ENCODE measurements at regions not wholly inside any gene's neighbourhood (a gene's known extent, or its start where the extent isn't known, plus 50 kb on each side); places are given as distances from the start of the nearest gene placed in this dataset.

DNA sequence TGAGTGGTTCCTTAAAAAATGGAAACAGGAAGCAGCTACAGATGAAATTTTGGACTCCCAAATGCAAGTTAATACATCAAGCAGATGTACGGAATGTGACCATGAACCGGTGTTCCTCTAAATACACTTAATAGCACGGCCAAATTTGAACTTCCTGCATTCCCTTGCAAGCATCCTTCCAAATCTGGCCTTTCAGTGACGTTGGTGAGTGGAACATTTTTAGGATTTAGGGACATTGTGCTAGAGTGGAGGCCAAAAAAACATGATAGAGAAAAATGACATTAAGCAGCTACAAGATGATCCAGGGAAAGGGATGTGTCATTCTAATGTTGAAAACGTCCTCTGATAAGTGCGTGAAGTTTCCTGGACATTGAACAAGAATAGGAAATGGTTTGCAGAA, 62.1 kb downstream of the CTAGE1 start:
- Histone ChIP-seq H3K36me3 (no peaks in the 10 kb centered on the region), H3K27ac (peak overlapping the region in 1 of 2 donors; percentile 36), H3K27me3 (no peaks in the 10 kb centered on the region), H3K4me3 (no peak overlapping the region), H3K9me3 (no peaks in the 10 kb centered on the region), H3K4me1 (ENCODE audit: insufficient read depth) (peaks cover 10% of the 10 kb centered on the region)
- intact Hi-C loops (cut with DNase I): loop anchor here in 2 of 4 donors (10.0 kb wide), 2 partner anchors 79 to 109 kb away; no protein-coding TSS in a partner anchor
- TF ChIP-seq EP300 (IDR thresholded peaks at IDR 0.05) (peak; percentile 11), POLR2A (IDR thresholded peaks at IDR 0.05) (no peak)
- peak in 2 of 5 donors; percentile 51 to 60 for DNase-seq
- WGBS, 3 donors: 6 to 11% (median 7%) methylated on average over 6 of the region's 6 CpGs

DNA sequence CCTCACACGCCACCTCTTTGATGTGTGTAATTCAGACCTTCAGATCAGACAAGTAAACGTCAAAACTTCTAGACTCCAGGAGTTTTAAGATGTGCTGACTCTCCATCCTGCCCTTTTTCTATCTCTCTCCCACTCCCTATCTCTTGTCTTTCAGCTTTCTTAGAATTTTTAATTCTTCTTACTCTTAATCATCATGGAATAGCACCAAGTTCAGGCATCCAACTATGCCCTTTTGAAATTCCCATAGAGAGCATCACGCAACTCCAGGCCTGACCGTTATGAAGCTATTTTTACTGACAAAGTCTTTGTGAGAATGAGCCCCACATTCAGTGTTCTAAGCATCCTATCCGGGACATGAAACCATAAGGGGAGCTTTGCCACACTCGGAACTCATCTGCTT, 62.6 kb downstream of the CTAGE1 start:
- H3K4me1 ChIP-seq (ENCODE audit: insufficient read depth): peaks cover 10% of the 10 kb centered on the region
- no peaks in the 10 kb centered on the region for H3K27me3 ChIP-seq
- TF ChIP-seq EP300 (IDR thresholded peaks at IDR 0.05) (peak; percentile 10), POLR2A (IDR thresholded peaks at IDR 0.05) (no peak)
- TF ChIP-seq, protein P1, sequence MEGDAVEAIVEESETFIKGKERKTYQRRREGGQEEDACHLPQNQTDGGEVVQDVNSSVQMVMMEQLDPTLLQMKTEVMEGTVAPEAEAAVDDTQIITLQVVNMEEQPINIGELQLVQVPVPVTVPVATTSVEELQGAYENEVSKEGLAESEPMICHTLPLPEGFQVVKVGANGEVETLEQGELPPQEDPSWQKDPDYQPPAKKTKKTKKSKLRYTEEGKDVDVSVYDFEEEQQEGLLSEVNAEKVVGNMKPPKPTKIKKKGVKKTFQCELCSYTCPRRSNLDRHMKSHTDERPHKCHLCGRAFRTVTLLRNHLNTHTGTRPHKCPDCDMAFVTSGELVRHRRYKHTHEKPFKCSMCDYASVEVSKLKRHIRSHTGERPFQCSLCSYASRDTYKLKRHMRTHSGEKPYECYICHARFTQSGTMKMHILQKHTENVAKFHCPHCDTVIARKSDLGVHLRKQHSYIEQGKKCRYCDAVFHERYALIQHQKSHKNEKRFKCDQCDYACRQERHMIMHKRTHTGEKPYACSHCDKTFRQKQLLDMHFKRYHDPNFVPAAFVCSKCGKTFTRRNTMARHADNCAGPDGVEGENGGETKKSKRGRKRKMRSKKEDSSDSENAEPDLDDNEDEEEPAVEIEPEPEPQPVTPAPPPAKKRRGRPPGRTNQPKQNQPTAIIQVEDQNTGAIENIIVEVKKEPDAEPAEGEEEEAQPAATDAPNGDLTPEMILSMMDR (IDR thresholded peaks at IDR 0.05): no peak
- 24 to 45% (median 38%) methylated on average over 6 of the region's 6 CpGs for WGBS, 3 donors
- DNase-seq: no peak
- H3K36me3 ChIP-seq: no peaks in the 10 kb centered on the region
- no peaks in the 10 kb centered on the region for H3K9me3 ChIP-seq
- intact Hi-C loops (cut with DNase I): loop anchor here in 2 of 4 donors (10.0 kb wide), 2 partner anchors 80 to 110 kb away; no protein-coding TSS in a partner anchor
- H3K27ac ChIP-seq: peak overlapping the region in 1 of 2 donors; percentile 36
- no peak overlapping the region for H3K4me3 ChIP-seq

DNA sequence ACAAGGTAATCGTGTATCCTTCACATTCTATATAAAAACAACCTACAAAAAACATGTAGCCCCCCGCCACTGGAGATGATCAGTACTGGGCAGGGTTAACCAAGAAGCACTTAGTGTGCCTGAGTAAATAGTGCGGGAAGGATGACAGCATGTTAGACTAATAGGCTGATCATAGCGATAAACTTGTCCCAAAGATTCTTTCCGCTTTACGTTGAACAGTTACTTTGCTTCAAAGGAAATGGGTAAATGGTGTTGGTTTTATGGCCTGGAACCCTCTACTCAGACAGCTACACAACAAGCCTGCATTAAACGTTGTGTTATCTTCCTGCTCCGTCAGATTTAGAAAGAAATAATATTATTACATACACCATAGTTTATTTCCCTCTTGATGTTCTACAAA, 67.7 kb downstream of the CTAGE1 start:
- Histone ChIP-seq H3K4me1 (ENCODE audit: insufficient read depth) (peaks cover 14% of the 10 kb centered on the region), H3K4me3 (peak overlapping the region; percentile 66), H3K27me3 (no peaks in the 10 kb centered on the region), H3K9me3 (no peaks in the 10 kb centered on the region), H3K36me3 (no peaks in the 10 kb centered on the region), H3K27ac (peak overlapping the region; percentile 26 to 89)
- no peak for TF ChIP-seq POLR2A (IDR thresholded peaks at IDR 0.05)
- TF ChIP-seq EP300 (IDR thresholded peaks at IDR 0.05): no peak
- TF ChIP-seq, protein P1 (IDR thresholded peaks at IDR 0.05): no peak
- intact Hi-C loops (cut with DNase I): loop anchor here (2.0 to 10.0 kb wide), 10 partner anchors 85 to 207 kb away; no protein-coding TSS in a partner anchor
- WGBS, 3 donors: 34 to 47% (median 39%) methylated on average over 8 of the region's 8 CpGs
- no peak for DNase-seq

DNA sequence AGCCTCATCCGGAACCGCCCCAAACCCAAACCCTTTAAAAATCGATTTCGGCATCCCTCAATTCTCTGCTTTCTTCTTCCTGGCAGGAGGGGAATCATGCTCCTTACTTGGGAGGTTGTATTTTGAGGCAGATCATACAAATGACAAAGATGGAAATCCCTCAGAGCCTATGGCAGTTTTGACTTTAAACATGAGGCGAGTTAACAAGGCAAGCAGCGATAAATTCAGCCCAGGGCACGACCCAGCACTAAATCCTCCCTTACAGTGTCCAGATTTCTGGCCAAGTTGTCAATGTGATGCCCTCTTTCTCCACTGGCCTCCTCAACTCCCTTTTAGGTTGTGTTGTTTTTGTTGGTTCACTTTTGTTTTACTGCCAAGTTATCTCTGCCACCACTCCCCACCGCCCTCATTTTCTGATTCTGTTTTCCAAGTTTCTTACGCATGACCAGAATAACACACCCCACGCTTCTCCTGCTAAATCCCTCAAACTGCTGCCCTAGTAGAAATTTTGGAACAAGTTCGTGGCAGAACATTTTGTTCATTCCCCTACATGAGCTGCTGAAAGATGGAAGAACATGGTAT, 68.3 kb downstream of the CTAGE1 start:
- WGBS, 3 donors: 5 to 8% (median 5%) methylated on average over 11 of the region's 11 CpGs

More for the DNA sequence above, 68.3 kb downstream of the CTAGE1 start:
- Histone ChIP-seq H3K4me1 (ENCODE audit: insufficient read depth) (peaks cover 12% of the 10 kb centered on the region), H3K9me3 (no peaks in the 10 kb centered on the region), H3K36me3 (no peaks in the 10 kb centered on the region), H3K27me3 (no peaks in the 10 kb centered on the region), H3K27ac (peak overlapping the region; percentile 75 to 89), H3K4me3 (peak overlapping the region; percentile 66)
- TF ChIP-seq POLR2A (IDR thresholded peaks at IDR 0.05): peak; percentile 30
- TF ChIP-seq EP300 (IDR thresholded peaks at IDR 0.05): peak; percentile 79
- TF ChIP-seq, protein P1 (IDR thresholded peaks at IDR 0.05): peak in 1 of 3 donors; percentile 12
- intact Hi-C loops (cut with DNase I): loop anchor here (2.0 to 10.0 kb wide), 8 partner anchors 135 to 208 kb away; no protein-coding TSS in a partner anchor
- DNase-seq: peak; percentile 54 to 72 (median 60)

Data from ovary (tissue), 7 donors.